Liver (tissue), 8 donors: ENCODE measurements at regions not wholly inside any gene's neighbourhood (a gene's known extent, or its start where the extent isn't known, plus 50 kb on each side); places are given as distances from the start of the nearest gene placed in this dataset.
"Not testable (repeated sequence)": the region's sequence is repeated elsewhere in the genome, so short reads cannot be mapped to it uniquely, and the experiment has no call there.

Source experiments
- DNase-seq: peaks from one replicate; pipeline ENCODE4 v3.0.0-alpha.2; 2017; ENCODE audit warnings: low spot score
- H3K27ac ChIP-seq, 2 donors: one replicate each; pipeline ENCODE4 v1.7.0; 2013; ENCODE audit warnings: inconsistent platforms in 2 of 2, low read length in 2 of 2, control low read depth in 1 of 2, low read depth in 1 of 2, mild to moderate bottlenecking in 1 of 2
- H3K27me3 ChIP-seq, 4 donors: one replicate each; pipeline versions ENCODE4 v1.6.1 to v1.7.0; 2013; ENCODE audit warnings: low read length in 3 of 4, inconsistent platforms in 1 of 4, mild to moderate bottlenecking in 1 of 4, moderate library complexity in 1 of 4; ENCODE audit not compliant: control insufficient read depth in 4 of 4, insufficient read depth in 4 of 4
- H3K36me3 ChIP-seq, 4 donors: one replicate each; pipeline versions ENCODE4 v1.6.1 to v1.7.0; 2013; ENCODE audit warnings: low read length in 3 of 4, mild to moderate bottlenecking in 3 of 4, low read depth in 1 of 4, moderate library complexity in 1 of 4; ENCODE audit not compliant: control insufficient read depth in 4 of 4, insufficient read depth in 3 of 4
- H3K4me1 ChIP-seq, 4 donors: one replicate each; pipeline versions ENCODE4 v1.6.1 to v1.7.0; 2013; ENCODE audit warnings: low read length in 3 of 4, mild to moderate bottlenecking in 3 of 4, moderate library complexity in 1 of 4; ENCODE audit not compliant: control insufficient read depth in 4 of 4, insufficient read depth in 4 of 4
- H3K4me3 ChIP-seq, 3 donors: one replicate each; pipeline versions ENCODE4 v1.6.1 to v1.7.0; 2013; ENCODE audit warnings: low read length in 3 of 3, control low read depth in 1 of 3, low read depth in 1 of 3, mild to moderate bottlenecking in 1 of 3
- H3K9ac ChIP-seq, 2 donors: one replicate each; pipeline ENCODE4 v1.7.0; 2013; ENCODE audit warnings: low read length in 2 of 2, mild to moderate bottlenecking in 2 of 2, moderate library complexity in 2 of 2, control low read depth in 1 of 2, low read depth in 1 of 2
- H3K9me3 ChIP-seq, 4 donors: one replicate each; pipeline versions ENCODE4 v1.6.1 to v1.7.0; 2013; ENCODE audit warnings: low read length in 3 of 4; ENCODE audit not compliant: control insufficient read depth in 4 of 4
- CTCF ChIP-seq: fragments of 150-350 bp; IDR thresholded peaks from 2 replicates; pipeline ENCODE4 v1.5.1; 2017; ENCODE audit warnings: improper control_type of control experiment, low read depth, low read length; ENCODE audit not compliant: missing input control
- FOXA1 ChIP-seq: IDR thresholded peaks from 2 replicates; pipeline ENCODE4 v1.6.1; 2016; ENCODE audit warnings: antibody characterized with exemption
- FOXA2 ChIP-seq: IDR thresholded peaks from 2 replicates; pipeline ENCODE4 v1.6.1; 2016; ENCODE audit warnings: antibody characterized with exemption
- HNF4A ChIP-seq, 2 donors: conservative IDR thresholded peaks; 2 replicates each; pipeline ENCODE4 v1.6.1; 2016; ENCODE audit warnings: antibody characterized with exemption in 2 of 2, mild to moderate bottlenecking in 2 of 2
- HNF4G ChIP-seq: IDR thresholded peaks from 2 replicates; pipeline ENCODE4 v1.6.1; 2016; ENCODE audit warnings: antibody characterized with exemption
- JUND ChIP-seq, 2 donors: IDR thresholded peaks; 2 replicates each; pipeline ENCODE4 v1.6.1; 2016; ENCODE audit warnings: antibody characterized with exemption in 2 of 2
- NR2F2 ChIP-seq: IDR thresholded peaks from 2 replicates; pipeline ENCODE4 v1.6.1; 2016; ENCODE audit warnings: antibody characterized with exemption
- RAD21 ChIP-seq, 2 donors: IDR thresholded peaks; 2 replicates each; pipeline ENCODE4 v1.6.1; 2016; ENCODE audit warnings: antibody characterized with exemption in 2 of 2, mild to moderate bottlenecking in 2 of 2
- REST ChIP-seq: IDR thresholded peaks from 2 replicates; pipeline ENCODE4 v1.6.1; 2016; ENCODE audit warnings: antibody characterized with exemption, mild to moderate bottlenecking
- RXRA ChIP-seq, 2 donors: IDR thresholded peaks; 2 replicates each; pipeline ENCODE4 v1.6.1; 2017 to 2018; ENCODE audit warnings: antibody characterized with exemption in 2 of 2, mild to moderate bottlenecking in 1 of 2
- SP1 ChIP-seq: IDR thresholded peaks from 2 replicates; pipeline ENCODE4 v1.6.1; 2018; ENCODE audit warnings: antibody characterized with exemption, mild to moderate bottlenecking
- TAF1 ChIP-seq: conservative IDR thresholded peaks from 2 replicates; pipeline ENCODE4 v1.6.1; 2016; ENCODE audit warnings: antibody characterized with exemption, mild to moderate bottlenecking
- YY1 ChIP-seq: IDR thresholded peaks from 2 replicates; pipeline ENCODE4 v1.6.1; 2016; ENCODE audit warnings: antibody characterized with exemption, mild to moderate bottlenecking
- WGBS: extraction: QIAGEN DNeasy Blood & Tissue Kit; methylation state at CpG from one replicate; pipeline ENCODE4 v1.1.7; 2013; 5-methylcytosine and 5-hydroxymethylcytosine counted together
- donor health status: healthy.
- donor health status: healthy.
- donor health status: healthy.
- donor health status: healthy.
- donor health status: healthy.

- no peaks in the 10 kb centered on the region for H3K36me3 ChIP-seq
Observed at GRCh38 chr12:131271724-131272123, 318.0 kb downstream of the ADGRD1 start.

DNA sequence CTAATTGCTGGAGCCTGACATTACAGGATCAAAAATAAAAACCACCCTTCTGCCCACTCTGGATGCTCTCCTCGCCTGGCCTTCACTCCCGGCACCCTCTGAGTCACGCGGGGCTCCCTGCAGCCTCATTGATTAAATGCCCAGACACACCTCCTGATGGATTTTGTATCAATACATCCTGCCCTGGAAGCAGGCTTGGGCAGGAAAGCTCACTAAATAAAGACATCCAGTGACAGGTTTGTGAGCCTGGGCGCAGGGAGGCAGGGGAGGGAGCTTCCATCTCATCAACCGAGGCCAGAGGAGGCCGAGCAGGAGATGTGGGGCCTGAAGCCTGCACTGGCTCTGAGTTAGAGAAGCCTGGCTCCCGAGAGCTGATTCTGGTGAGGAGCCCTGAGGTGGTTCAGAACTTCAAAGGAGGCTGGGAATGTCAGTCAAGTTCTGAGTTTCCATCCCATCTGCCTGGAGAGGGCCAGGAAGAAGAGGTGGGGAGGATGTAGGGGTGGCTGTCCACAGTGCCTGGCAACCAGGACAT, 318.6 kb downstream of the ADGRD1 start:
- 81% methylated on average over 8 of the region's 8 CpGs for WGBS
- H3K9me3 ChIP-seq, H3K27ac ChIP-seq, H3K4me1 ChIP-seq, H3K36me3 ChIP-seq, DNase-seq, H3K27me3 ChIP-seq, H3K4me3 ChIP-seq, H3K9ac ChIP-seq: not testable (repeated sequence)

More at GRCh38 chr12:131271724-131272123, 318.0 kb downstream of the ADGRD1 start:
- Histone ChIP-seq H3K27me3 (peaks cover 0 to 3% (median 0%) of the 10 kb centered on the region in 4 donors), H3K27ac (no peak overlapping the region), H3K9me3 (no peaks in the 10 kb centered on the region), H3K4me1 (no peaks in the 10 kb centered on the region), H3K9ac (no peak overlapping the region), H3K4me3 (no peak overlapping the region)
- DNase-seq, result no peak
- no peak for TF ChIP-seq NR2F2
- TF ChIP-seq HNF4G, result no peak
- no peak for TF ChIP-seq RAD21 (IDR thresholded peaks at IDR 0.05)
- no peak for TF ChIP-seq REST
- TF ChIP-seq FOXA2, result no peak

DNA sequence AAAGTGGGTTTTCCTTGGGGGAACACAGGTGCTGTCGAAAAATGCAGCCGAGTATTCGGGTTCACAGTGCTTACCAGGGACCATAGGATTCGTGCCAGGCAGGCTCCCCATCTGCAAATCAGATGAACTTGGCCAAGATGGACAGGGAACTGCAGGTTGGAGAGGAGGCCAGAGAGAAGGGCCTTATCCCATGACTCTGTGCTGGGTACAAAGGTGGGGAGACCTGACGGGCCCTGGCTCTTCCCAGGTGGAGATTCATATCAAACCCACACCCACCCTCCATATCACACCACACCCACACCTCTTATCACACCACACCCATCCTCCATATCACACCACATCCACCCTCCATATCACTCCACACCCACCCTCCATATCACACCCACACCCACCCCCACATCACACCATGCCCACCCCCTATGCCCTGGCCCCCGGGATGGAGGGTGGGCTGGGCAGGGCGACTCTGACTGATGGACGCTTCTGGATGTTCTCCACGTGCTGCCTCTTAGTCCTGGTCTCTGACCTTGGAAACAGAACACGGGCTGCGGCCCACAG, 319.7 kb downstream of the ADGRD1 start:
- H3K27me3 ChIP-seq, result peaks cover 0 to 3% (median 0%) of the 10 kb centered on the region in 4 donors
- TF ChIP-seq FOXA1 (no peak), SP1 (no peak), FOXA2 (no peak), TAF1 (no peak), HNF4G (no peak), JUND (IDR thresholded peaks at IDR 0.05) (no peak), HNF4A (conservative IDR thresholded peaks at IDR 0.05) (no peak), RAD21 (IDR thresholded peaks at IDR 0.05) (no peak), RXRA (IDR thresholded peaks at IDR 0.05) (no peak), YY1 (no peak)
- H3K9me3 ChIP-seq, result no peaks in the 10 kb centered on the region
- 69% methylated on average over 11 of the region's 11 CpGs for WGBS
- H3K27ac ChIP-seq, result no peak overlapping the region
- H3K9ac ChIP-seq, result no peak overlapping the region
- DNase-seq, result no peak
- H3K4me1 ChIP-seq, result no peaks in the 10 kb centered on the region
- H3K4me3 ChIP-seq, result no peak overlapping the region
- no peaks in the 10 kb centered on the region for H3K36me3 ChIP-seq

DNA sequence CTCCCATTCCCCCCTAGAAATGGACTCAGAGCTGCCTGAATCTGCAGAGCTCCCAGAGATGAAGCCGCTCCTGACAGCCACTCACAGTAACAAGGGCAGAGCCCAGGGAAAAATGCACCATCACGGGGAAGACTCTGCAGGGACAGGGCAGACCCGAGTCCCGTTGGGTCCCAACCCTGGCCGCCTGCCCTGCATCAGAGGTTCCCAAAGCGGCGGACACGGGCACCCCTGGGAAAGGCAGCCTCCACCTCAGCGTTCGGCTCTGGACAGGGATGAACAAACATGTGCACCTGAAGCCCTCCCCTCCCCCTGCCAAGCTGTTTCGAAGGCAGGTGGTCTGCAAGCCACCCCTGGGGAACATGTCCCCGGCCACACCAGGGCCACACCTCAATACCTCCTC, 320.4 kb downstream of the ADGRD1 start:
- H3K27ac ChIP-seq, result no peak overlapping the region
- H3K4me3 ChIP-seq, result no peak overlapping the region
- H3K9me3 ChIP-seq, result no peaks in the 10 kb centered on the region
- no peaks in the 10 kb centered on the region for H3K36me3 ChIP-seq
- DNase-seq, result no peak
- no peaks in the 10 kb centered on the region for H3K4me1 ChIP-seq
- 77% methylated on average over 12 of the region's 12 CpGs for WGBS
- H3K27me3 ChIP-seq, result peaks cover 0 to 4% (median 0%) of the 10 kb centered on the region in 4 donors
- H3K9ac ChIP-seq, result no peak overlapping the region
- TF ChIP-seq CTCF (no peak), FOXA2 (no peak)
